Endothelial cell of umbilical vein (primary cell): ENCODE measurements at regions not wholly inside any gene's neighbourhood (a gene's known extent, or its start where the extent isn't known, plus 50 kb on each side); places are given as distances from the start of the nearest gene placed in this dataset.

Source experiments
- BruUV-seq: library from RNA; stranded (reverse); fragments of 400-500 nt; replicated peaks from 2 replicates; lab custom pipeline; 2021; lab: Mats Ljungman, UMichigan
- CTCF ChIA-PET: fragments of 300-600, 350-600 bp; sonication (Branson Sonifier 250); formaldehyde crosslinking; loops from one replicate; lab custom pipeline; 2021; ENCODE audit warnings: antibody characterized with exemption, inconsistent platforms; lab: Charles Lee
- POLR2A ChIA-PET: fragments of 300-600, 350-600 bp; sonication (Branson Sonifier 250); formaldehyde crosslinking; loops from one replicate; lab custom pipeline; 2021; ENCODE audit warnings: antibody characterized with exemption, inconsistent platforms; lab: Charles Lee
- DNase-seq: peaks from one replicate; pipeline ENCODE4 v3.0.0-alpha.2; 2011; ENCODE audit warnings: low read depth, low spot score
- FAIRE-seq: peaks from 2 replicates; lab custom pipeline; 2011; peaks lifted over from hg19 to GRCh38; lab: Jason Lieb, UNC
- H2AFZ ChIP-seq: 2 replicates; pipeline ENCODE4 v1.6.0; 2012; ENCODE audit warnings: low read depth, low read length, control low read depth, inconsistent platforms
- H3K27ac ChIP-seq: 2 replicates; pipeline ENCODE4 v1.5.1; 2011; ENCODE audit warnings: low read depth, mild to moderate bottlenecking, control low read depth, low read length, moderate library complexity; ENCODE audit not compliant: insufficient read depth
- H3K27me3 ChIP-seq, 2 experiments: 2 replicates each; pipeline versions ENCODE4 v1.6.0 to v1.6.1; 2011; ENCODE audit warnings: low read length in 2 of 2, mixed read lengths in 1 of 2; ENCODE audit not compliant: control insufficient read depth in 2 of 2, insufficient read depth in 2 of 2
- H3K36me3 ChIP-seq, 2 experiments: 2 replicates in 1 of 2; 3 replicates in 1 of 2; pipeline ENCODE4 v1.5.1; 2011; ENCODE audit warnings: low read length in 2 of 2, mild to moderate bottlenecking in 1 of 2, moderate library complexity in 1 of 2; ENCODE audit not compliant: control insufficient read depth in 2 of 2, insufficient read depth in 2 of 2; ENCODE audit errors: extremely low read depth in 1 of 2
- H3K4me1 ChIP-seq: 3 replicates; pipeline ENCODE4 v1.5.1; 2011; ENCODE audit warnings: mild to moderate bottlenecking, low read length; ENCODE audit not compliant: control insufficient read depth, insufficient read depth; ENCODE audit errors: extremely low read depth
- H3K4me2 ChIP-seq: 2 replicates; pipeline ENCODE4 v1.6.1; 2011; ENCODE audit warnings: low read length, control low read depth, mixed read lengths; ENCODE audit not compliant: insufficient read depth
- H3K4me3 ChIP-seq, 3 experiments: fragments of 200-600 bp in 1 of 3; sonication (generic), shearing (Covaris generic) in 1 of 3; replicated peaks in 1 of 3; 2 replicates each; pipeline ENCODE4 v1.5.1; 2011 to 2016; ENCODE audit warnings: control low read depth in 3 of 3, low read length in 3 of 3, mild to moderate bottlenecking in 2 of 3, inconsistent platforms in 1 of 3, low read depth in 1 of 3, moderate library complexity in 1 of 3; ENCODE audit not compliant: insufficient read depth in 1 of 3
- H3K79me2 ChIP-seq: 2 replicates; pipeline ENCODE4 v1.6.0; 2012; ENCODE audit warnings: low read length, inconsistent platforms; ENCODE audit not compliant: control insufficient read depth, insufficient read depth
- H3K9ac ChIP-seq: replicated peaks from 2 replicates; pipeline ENCODE3; 2011; ENCODE audit warnings: low read length, control low read depth; ENCODE audit not compliant: insufficient read depth; ENCODE audit errors: extremely low read depth
- H3K9me1 ChIP-seq: replicated peaks from 3 replicates; pipeline ENCODE4 v1.6.0; 2011; ENCODE audit warnings: mild to moderate bottlenecking, low read length; ENCODE audit not compliant: control insufficient read depth, insufficient read depth; ENCODE audit errors: extremely low read depth
- H3K9me3 ChIP-seq: replicated peaks from 2 replicates; pipeline ENCODE4 v1.5.1; 2012; ENCODE audit warnings: low read length, inconsistent platforms; ENCODE audit not compliant: control insufficient read depth, insufficient read depth
- H4K20me1 ChIP-seq: replicated peaks from 2 replicates; pipeline ENCODE3; 2011; ENCODE audit warnings: mild to moderate bottlenecking, low read length; ENCODE audit not compliant: control insufficient read depth, insufficient read depth; ENCODE audit errors: extremely low read depth
- CTCF ChIP-seq, 2 donors: IDR thresholded peaks; 1 replicate in 1 of 2; 2 replicates in 1 of 2; pipeline ENCODE4 v1.5.1; 2011; ENCODE audit warnings: low read length in 2 of 2, mild to moderate bottlenecking in 2 of 2, moderate library complexity in 2 of 2, control low read depth in 1 of 2, inconsistent platforms in 1 of 2, low read depth in 1 of 2; ENCODE audit not compliant: insufficient read depth in 1 of 2; ENCODE audit errors: extremely low read depth in 1 of 2
- EZH2 ChIP-seq: IDR thresholded peaks from 2 replicates; pipeline ENCODE4 v1.6.1; 2012; ENCODE audit warnings: borderline replicate concordance, low read depth, mild to moderate bottlenecking, moderate library complexity, low read length, inconsistent platforms; ENCODE audit not compliant: severe bottlenecking
- FOS ChIP-seq: IDR thresholded peaks from 2 replicates; pipeline ENCODE4 v1.6.1; 2011; ENCODE audit warnings: mild to moderate bottlenecking, low read length, moderate library complexity, borderline replicate concordance; ENCODE audit not compliant: insufficient read depth
- GATA2 ChIP-seq: IDR thresholded peaks from 2 replicates; pipeline ENCODE4 v1.7.0; 2011; ENCODE audit warnings: low read depth, mild to moderate bottlenecking, moderate library complexity, mixed read lengths, low read length; ENCODE audit not compliant: insufficient read length, insufficient read depth
- JUN ChIP-seq: IDR thresholded peaks from 2 replicates; pipeline ENCODE4 v1.6.1; 2011; ENCODE audit warnings: borderline replicate concordance, low read depth; ENCODE audit not compliant: insufficient read length, insufficient read depth
- MAX ChIP-seq: IDR thresholded peaks from 2 replicates; pipeline ENCODE4 v1.6.1; 2011; ENCODE audit not compliant: insufficient read depth, insufficient read length
- MYC ChIP-seq: IDR thresholded peaks from one replicate; pipeline ENCODE4 v1.6.1; 2011; ENCODE audit warnings: mild to moderate bottlenecking, low read depth, low read length
- POLR2A ChIP-seq: IDR thresholded peaks from 2 replicates; pipeline ENCODE4 v1.6.1; 2012; ENCODE audit warnings: low read depth, mild to moderate bottlenecking, control low read depth, low read length
- POLR2AphosphoS5 ChIP-seq: IDR thresholded peaks from 2 replicates; pipeline ENCODE4 v1.6.1; 2012; ENCODE audit warnings: low read depth, mild to moderate bottlenecking, control low read depth, low read length, moderate library complexity; ENCODE audit not compliant: insufficient read depth
- dilution Hi-C: fragments of 300-500 bp; cut with MboI; formaldehyde crosslinking; loops from one replicate; pipeline ENCODE4 v1.15.0; 2019; ENCODE audit warnings: low sequenced_read_pairs; ENCODE audit not compliant: extremely low pct_ligation_motif_present
- intact Hi-C: fragments of 100-400 bp; cut with micrococcal nuclease; formaldehyde crosslinking; loops from one replicate; pipeline ENCODE4 v1.10.0; 2022

DNA sequence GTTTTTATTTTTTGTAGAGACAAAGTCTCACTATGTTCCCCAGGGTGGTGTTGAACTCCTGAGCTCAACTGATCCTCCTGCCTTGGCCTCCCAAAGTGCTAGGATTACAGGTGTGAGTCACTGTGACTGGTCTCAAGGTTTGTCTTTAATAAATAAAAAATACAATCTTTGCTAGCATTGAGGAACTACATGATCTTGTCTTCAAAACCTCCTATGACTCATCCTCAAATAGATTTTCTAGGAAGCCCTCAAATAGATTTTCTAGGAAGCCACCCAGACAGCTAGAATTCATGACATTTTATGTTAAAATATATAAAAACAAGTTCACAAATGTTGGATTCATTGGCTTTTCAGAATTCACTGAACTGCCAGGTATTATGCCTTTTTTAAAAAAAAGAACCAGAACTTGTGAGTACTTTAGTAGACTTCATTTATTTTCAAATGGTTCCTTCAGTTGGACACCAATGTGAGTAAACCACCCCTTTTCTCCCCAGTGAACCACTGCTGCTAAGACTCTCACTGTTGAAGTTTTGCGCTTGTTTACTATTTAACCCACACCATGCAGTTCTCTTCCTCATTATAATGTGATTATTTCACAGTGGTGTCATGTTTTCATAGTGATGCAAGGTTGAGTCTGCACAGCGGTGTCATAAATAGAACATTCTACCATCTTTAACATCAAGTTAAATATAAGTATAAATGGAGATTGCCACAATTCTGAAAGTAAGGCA, 303.9 kb downstream of the CASP12 start:
- TF ChIP-seq POLR2A (no peak), MYC (no peak), GATA2 (no peak), EZH2 (no peak), CTCF (IDR thresholded peaks at IDR 0.05; ENCODE audit: extremely low read depth in 1 of 2, insufficient read depth in 1 of 2, low read depth in 1 of 2, low read length in 2 of 2) (no peak), JUN (no peak), FOS (no peak), MAX (no peak), POLR2AphosphoS5 (no peak)
- H3K4me3 ChIP-seq = no peak overlapping the region
- H3K9ac ChIP-seq = no peak overlapping the region
- dilution Hi-C loops = no loop called here
- DNase-seq = no peak
- no peak for FAIRE-seq
- no peaks in the 10 kb centered on the region for H3K36me3 ChIP-seq
- no peak overlapping the region for H3K27ac ChIP-seq
- no peaks in the 10 kb centered on the region for H4K20me1 ChIP-seq
- no TSS peak for BruUV-seq
- no peaks in the 10 kb centered on the region for H3K9me1 ChIP-seq
- no peaks in the 10 kb centered on the region for H3K4me1 ChIP-seq
- ChIA-PET POLR2A (no interaction called here), CTCF (no interaction called here)
- no peaks in the 10 kb centered on the region for H3K79me2 ChIP-seq
- intact Hi-C loops = no loop called here
- H3K9me3 ChIP-seq = no peaks in the 10 kb centered on the region
- no peak overlapping the region for H2AFZ ChIP-seq
- no peak overlapping the region for H3K4me2 ChIP-seq
- no peaks in the 10 kb centered on the region for H3K27me3 ChIP-seq
